ENCODE measurements at regions not wholly inside any gene's neighbourhood (a gene's known extent, or its start where the extent isn't known, plus 50 kb on each side); places are given as distances from the start of the nearest gene placed in this dataset.

DNA sequence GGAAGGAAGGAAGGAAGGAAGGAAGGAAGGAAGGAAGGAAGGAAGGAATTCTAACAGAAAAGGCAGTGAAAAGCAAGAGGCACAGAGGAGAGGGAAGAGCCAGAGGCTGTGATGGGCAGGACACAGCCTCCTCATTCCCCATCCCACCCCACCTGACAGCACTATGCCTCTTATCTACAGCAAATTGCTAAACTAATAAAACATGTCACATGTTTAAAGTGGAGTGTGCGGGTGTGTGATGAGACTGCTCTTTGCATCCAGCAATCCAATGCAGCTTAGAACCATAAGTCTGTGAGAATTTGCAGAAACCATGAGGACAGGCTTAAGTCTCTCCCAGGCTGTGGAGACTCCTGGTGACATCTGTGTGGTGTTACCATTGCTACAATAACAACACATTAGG is 108.4 kb upstream of the ALK start:
- POLR2A ChIA-PET, result no interaction called here
- Histone ChIP-seq H3K27me3 (replicated peaks in 1 of 4; ENCODE audit: control extremely low read depth in 1 of 4, control insufficient read depth in 3 of 4, insufficient read depth in 4 of 4, low read length in 3 of 4) (peaks cover 0 to 7% (median 0%) of the 10 kb centered on the region in 4 experiments), H2AFZ (ENCODE audit: insufficient read depth, low read depth, low read length, poor library complexity, severe bottlenecking) (no peak overlapping the region), H3K9me3 (ENCODE audit: control extremely low read depth in 1 of 3, control insufficient read depth in 2 of 3, insufficient read depth in 1 of 3, low read length in 2 of 3) (no peaks in the 10 kb centered on the region), H3K36me3 (replicated peaks in 1 of 2; ENCODE audit: control extremely low read depth in 1 of 2, control insufficient read depth in 1 of 2, extremely low read depth in 1 of 2, insufficient read depth in 2 of 2, low read length in 1 of 2) (no peaks in the 10 kb centered on the region), H3K79me2 (ENCODE audit: control insufficient read depth, insufficient read depth, low read length) (no peaks in the 10 kb centered on the region), H3K4me1 (ENCODE audit: control insufficient read depth in 2 of 2, insufficient read depth in 2 of 2, low read length in 2 of 2) (no peaks in the 10 kb centered on the region), H3K9ac (ENCODE audit: low read length) (no peak overlapping the region), H3K4me3 (ENCODE audit: control extremely low read depth in 1 of 5, extremely low read depth in 1 of 5, insufficient read depth in 1 of 5, low read depth in 2 of 5, low read length in 4 of 5) (no peak overlapping the region), H3K27ac (ENCODE audit: low read length in 2 of 2) (no peak overlapping the region), H3K4me2 (replicated peaks; ENCODE audit: low read depth, low read length, poor library complexity, severe bottlenecking) (no peak overlapping the region), H4K20me1 (ENCODE audit: control insufficient read depth, insufficient read depth, low read length, poor library complexity, severe bottlenecking) (no peaks in the 10 kb centered on the region)
- CTCF ChIA-PET, result no interaction called here
- intact Hi-C loops (cut with micrococcal nuclease), result no loop called here
- Mint-ChIP-seq H3K27me3 (peaks cover 30% of the 10 kb centered on the region), H3K4me3 (no peak overlapping the region), H3K9me3 (ENCODE audit: insufficient read depth) (no peaks in the 10 kb centered on the region), H3K4me1 (no peaks in the 10 kb centered on the region), H3K27ac (no peak overlapping the region)
- ATAC-seq (ENCODE audit: low read depth) (no peak), DNase-seq (no peak)
- WGBS (ENCODE audit: insufficient coverage), result no CpG with 5 or more reads among the region's 1 CpG
- TF ChIP-seq EZH2 (IDR thresholded peaks at IDR 0.05; ENCODE audit: borderline replicate concordance, insufficient read depth, low read depth, low read length, poor library complexity, severe bottlenecking), result no peak
- TF ChIP-seq, protein P1, sequence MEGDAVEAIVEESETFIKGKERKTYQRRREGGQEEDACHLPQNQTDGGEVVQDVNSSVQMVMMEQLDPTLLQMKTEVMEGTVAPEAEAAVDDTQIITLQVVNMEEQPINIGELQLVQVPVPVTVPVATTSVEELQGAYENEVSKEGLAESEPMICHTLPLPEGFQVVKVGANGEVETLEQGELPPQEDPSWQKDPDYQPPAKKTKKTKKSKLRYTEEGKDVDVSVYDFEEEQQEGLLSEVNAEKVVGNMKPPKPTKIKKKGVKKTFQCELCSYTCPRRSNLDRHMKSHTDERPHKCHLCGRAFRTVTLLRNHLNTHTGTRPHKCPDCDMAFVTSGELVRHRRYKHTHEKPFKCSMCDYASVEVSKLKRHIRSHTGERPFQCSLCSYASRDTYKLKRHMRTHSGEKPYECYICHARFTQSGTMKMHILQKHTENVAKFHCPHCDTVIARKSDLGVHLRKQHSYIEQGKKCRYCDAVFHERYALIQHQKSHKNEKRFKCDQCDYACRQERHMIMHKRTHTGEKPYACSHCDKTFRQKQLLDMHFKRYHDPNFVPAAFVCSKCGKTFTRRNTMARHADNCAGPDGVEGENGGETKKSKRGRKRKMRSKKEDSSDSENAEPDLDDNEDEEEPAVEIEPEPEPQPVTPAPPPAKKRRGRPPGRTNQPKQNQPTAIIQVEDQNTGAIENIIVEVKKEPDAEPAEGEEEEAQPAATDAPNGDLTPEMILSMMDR (IDR thresholded peaks at IDR 0.05), result no peak

DNA sequence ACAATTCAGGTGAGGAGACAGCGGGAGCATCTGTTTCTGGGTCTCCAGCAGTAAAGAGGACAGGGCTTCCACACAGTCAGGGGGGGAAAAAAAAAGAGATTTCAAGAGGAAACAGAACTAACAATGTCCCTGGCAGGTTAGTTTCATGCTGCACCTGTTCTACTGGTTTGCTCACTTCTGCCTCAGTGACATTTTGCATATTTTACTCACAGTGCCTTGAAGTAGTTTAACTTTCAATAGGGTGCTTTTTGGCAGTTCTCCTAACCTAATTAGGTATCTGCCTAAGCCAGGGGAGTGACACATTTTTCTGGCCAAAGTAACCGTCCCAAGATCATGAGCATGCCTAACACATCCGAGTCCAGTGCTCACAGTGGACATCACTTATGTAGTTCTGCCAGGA is 109.0 kb upstream of the ALK start:
- H3K4me2 ChIP-seq (replicated peaks; ENCODE audit: low read depth, low read length, poor library complexity, severe bottlenecking), result no peak overlapping the region
- no peak overlapping the region for H3K9ac ChIP-seq (ENCODE audit: low read length)
- intact Hi-C loops (cut with micrococcal nuclease), result no loop called here
- no peak for ATAC-seq (ENCODE audit: low read depth)
- TF ChIP-seq, protein P1 (IDR thresholded peaks at IDR 0.05), result no peak
- TF ChIP-seq EZH2 (IDR thresholded peaks at IDR 0.05; ENCODE audit: borderline replicate concordance, insufficient read depth, low read depth, low read length, poor library complexity, severe bottlenecking), result no peak
- H3K9me3 Mint-ChIP-seq (ENCODE audit: insufficient read depth), result no peaks in the 10 kb centered on the region
- H3K4me1 Mint-ChIP-seq, result no peaks in the 10 kb centered on the region
- no peak overlapping the region for H3K4me3 Mint-ChIP-seq
- peaks cover 30% of the 10 kb centered on the region for H3K27me3 Mint-ChIP-seq
- no peaks in the 10 kb centered on the region for H3K9me3 ChIP-seq (ENCODE audit: control extremely low read depth in 1 of 3, control insufficient read depth in 2 of 3, insufficient read depth in 1 of 3, low read length in 2 of 3)
- H3K79me2 ChIP-seq (ENCODE audit: control insufficient read depth, insufficient read depth, low read length), result no peaks in the 10 kb centered on the region
- H3K4me3 ChIP-seq (ENCODE audit: control extremely low read depth in 1 of 5, extremely low read depth in 1 of 5, insufficient read depth in 1 of 5, low read depth in 2 of 5, low read length in 4 of 5), result no peak overlapping the region
- H3K27ac ChIP-seq (ENCODE audit: low read length in 2 of 2), result no peak overlapping the region
- H4K20me1 ChIP-seq (ENCODE audit: control insufficient read depth, insufficient read depth, low read length, poor library complexity, severe bottlenecking), result no peaks in the 10 kb centered on the region
- CTCF ChIA-PET, result no interaction called here
- POLR2A ChIA-PET, result no interaction called here
- no peak for DNase-seq
- H3K36me3 ChIP-seq (replicated peaks in 1 of 2; ENCODE audit: control extremely low read depth in 1 of 2, control insufficient read depth in 1 of 2, extremely low read depth in 1 of 2, insufficient read depth in 2 of 2, low read length in 1 of 2), result no peaks in the 10 kb centered on the region
- no peaks in the 10 kb centered on the region for H3K4me1 ChIP-seq (ENCODE audit: control insufficient read depth in 2 of 2, insufficient read depth in 2 of 2, low read length in 2 of 2)
- H3K27me3 ChIP-seq (replicated peaks in 1 of 4; ENCODE audit: control extremely low read depth in 1 of 4, control insufficient read depth in 3 of 4, insufficient read depth in 4 of 4, low read length in 3 of 4), result peaks cover 0 to 7% (median 0%) of the 10 kb centered on the region in 4 experiments
- no peak overlapping the region for H2AFZ ChIP-seq (ENCODE audit: insufficient read depth, low read depth, low read length, poor library complexity, severe bottlenecking)
- WGBS (ENCODE audit: insufficient coverage), result 86% methylated on average over 3 of the region's 3 CpGs
- H3K27ac Mint-ChIP-seq, result no peak overlapping the region
